HG03066 (cell line): ENCODE measurements at regions not wholly inside any gene's neighbourhood (a gene's known extent, or its start where the extent isn't known, plus 50 kb on each side); places are given as distances from the start of the nearest gene placed in this dataset.

Experiments
- ATAC-seq: cut with Tn5 transposase; IDR thresholded peaks from one replicate; pipeline ENCODE4 v1.9.1; 2021; ENCODE audit warnings: low read depth; ENCODE audit not compliant: unreplicated experiment

GRCh38 chr2:45337481-45337880 is 273.6 kb downstream of the SRBD1 start:
- ATAC-seq: no peak

DNA sequence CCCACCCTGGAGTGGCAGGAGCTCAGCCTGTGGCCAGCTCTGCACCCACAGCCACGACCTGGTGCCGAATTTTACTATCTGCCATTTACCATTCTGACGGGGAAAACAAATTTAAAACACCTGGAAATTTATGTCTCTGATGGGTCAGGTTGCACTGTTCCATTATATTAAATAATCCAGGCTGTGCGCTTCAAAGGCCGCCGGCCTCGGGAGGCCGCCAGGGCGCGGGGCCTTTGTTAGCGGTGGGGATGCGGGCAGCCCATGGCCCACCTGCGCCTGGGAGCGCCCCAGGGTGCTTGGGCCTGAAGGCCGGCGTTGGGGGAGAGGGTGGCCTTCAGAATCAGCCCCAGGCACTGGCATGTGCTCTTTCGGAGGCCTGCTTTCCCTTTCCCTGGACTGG is 276.9 kb downstream of the SRBD1 start:
- no peak for ATAC-seq

GRCh38 chr2:45332567-45332966 is 278.5 kb downstream of the SRBD1 start:
- ATAC-seq: no peak

GRCh38 chr2:45332094-45332493 is 279.0 kb downstream of the SRBD1 start:
- ATAC-seq: no peak

- ATAC-seq: no peak
These were observed 279.7 kb downstream of the SRBD1 start for GRCh38 chr2:45331410-45331786.

GRCh38 chr2:45330637-45331409 is 280.2 kb downstream of the SRBD1 start:
- no peak for ATAC-seq

DNA sequence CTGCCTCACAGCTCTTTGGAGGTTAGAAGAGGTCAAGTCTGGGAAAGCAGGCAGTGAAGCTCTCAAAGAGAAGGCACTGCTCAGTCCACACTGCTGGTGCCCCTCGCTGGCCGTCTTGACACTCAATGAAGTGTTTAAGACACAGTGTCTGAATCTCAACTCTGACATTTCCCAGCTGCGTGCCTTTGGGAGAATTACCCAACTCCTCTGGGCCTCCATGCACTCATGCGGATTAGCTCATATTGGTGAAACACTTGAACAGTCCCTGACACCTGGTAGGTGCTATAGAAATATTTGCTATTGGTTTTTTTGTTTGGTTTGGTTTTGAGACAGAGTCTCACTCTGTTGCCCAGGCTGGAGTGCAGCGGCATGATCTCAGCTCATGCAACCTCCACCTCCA is 281.0 kb downstream of the SRBD1 start:
- ATAC-seq: no peak

DNA sequence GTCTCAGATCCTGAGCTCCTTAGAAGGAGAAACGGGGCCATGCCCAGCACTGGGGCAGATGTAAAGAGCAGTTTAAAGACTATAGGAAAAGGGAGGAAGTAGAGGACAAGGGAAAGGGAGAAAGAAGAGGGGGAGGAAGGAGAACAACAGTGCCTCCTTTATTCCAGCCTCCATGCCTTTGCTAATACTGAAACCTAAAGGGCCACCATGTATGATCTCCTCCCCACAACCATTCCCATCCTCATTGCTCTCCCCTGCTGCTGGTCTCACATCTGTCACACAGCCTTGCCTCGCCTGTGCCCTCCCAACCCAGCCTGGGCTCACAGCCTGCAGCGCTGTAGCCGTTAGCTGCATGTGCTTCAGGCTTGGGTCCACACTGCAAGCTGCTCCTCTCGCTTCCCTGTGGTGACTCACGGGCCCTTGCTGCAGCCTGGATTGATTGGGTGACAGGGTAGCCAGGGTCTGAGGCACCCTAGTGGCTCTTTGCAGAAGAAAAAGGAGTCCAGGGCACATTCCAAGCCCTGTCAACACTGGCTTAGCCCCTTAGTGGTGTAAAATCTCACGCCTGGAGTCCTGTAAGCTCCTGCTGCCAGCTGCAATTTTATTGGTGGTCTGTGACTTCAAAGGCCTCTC is 281.9 kb downstream of the SRBD1 start:
- ATAC-seq: no peak

DNA sequence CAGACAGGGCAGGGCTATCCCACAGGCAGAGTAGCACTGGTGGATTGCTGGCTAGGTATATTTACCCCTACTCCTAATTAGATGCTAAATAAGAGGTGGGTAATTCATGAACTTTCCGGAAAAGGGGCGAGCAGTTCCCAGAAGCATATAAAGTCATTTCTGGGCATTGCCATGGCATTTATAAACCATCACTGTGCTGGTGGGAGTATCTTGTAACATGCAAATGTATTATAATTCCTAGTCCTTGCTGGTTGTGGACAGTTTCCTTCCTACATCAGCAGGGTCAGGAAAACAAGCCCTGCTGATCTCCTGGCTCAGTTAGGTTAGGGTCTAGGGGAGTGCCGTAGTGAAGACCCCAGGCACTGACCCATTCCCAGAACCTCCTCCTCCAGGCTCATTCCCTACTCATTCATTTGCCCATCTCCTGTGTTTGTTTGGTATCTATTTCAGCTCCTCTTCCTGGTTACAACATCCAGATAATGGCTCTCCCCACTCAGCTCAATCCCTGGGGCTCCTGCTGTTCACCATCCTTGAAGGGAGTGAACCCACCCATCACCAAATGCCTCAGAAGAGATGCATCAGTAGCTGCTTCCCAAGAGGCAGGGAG is 282.7 kb downstream of the SRBD1 start:
- no peak for ATAC-seq

DNA sequence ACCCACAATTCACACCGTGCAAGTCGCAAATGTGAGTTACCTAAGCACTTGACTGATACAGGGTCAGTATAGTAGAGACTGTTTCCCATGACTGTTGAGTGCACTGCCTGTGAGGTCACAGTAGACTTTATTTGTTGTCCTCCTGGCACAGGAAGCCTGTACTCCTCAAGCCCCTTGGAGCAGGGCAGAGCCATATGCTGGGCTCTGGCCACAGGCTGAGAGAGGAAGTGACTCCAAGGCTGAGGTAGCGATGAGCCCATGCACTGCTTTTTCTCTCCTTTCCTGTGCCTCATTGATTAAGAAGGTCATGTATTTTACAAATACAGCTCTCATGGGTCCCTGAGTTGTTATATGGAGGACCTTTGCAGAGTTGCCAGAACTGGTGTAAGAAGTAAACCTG is 287.7 kb downstream of the SRBD1 start:
- ATAC-seq: no peak

DNA sequence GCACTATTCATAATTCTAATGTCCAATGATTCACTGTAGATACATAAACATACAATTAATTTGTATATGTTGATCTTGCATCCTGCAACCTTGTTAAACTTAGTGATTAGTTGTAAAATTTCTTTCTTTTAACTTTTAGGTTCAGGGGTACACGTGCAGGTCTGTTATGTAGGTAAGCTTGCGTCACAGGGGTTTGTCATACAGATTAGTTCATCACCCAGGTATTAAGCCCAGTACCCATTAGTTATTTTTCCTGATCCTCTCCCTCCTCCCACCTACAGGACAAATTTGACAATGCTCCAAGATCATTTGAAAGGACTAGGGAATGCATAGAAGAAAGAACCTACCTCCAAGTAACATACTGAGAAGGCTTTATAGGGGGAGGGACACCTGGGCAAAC is 290.1 kb downstream of the SRBD1 start:
- ATAC-seq: no peak

- ATAC-seq: no peak
These were observed 291.2 kb downstream of the SRBD1 start for GRCh38 chr2:45319683-45320455.

DNA sequence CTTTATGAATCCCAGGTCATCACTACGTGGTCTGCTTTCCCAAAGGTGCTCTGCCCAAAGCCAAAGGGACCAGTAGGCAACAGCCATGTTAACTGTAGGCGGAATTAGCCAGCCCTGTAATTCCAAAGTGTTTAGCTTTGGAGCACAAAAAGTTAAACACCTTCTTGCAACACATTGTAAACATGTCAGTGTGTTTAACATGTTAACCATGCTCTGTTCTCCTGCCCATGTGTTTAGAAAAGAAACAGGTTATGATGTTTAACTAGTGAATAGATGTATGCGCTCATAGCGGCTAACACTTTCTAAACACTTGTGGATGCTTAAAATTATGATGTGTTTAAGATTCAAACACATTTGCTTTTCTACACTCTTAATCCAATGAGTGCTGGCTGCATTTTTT is 292.4 kb downstream of the SRBD1 start:
- no peak for ATAC-seq

DNA sequence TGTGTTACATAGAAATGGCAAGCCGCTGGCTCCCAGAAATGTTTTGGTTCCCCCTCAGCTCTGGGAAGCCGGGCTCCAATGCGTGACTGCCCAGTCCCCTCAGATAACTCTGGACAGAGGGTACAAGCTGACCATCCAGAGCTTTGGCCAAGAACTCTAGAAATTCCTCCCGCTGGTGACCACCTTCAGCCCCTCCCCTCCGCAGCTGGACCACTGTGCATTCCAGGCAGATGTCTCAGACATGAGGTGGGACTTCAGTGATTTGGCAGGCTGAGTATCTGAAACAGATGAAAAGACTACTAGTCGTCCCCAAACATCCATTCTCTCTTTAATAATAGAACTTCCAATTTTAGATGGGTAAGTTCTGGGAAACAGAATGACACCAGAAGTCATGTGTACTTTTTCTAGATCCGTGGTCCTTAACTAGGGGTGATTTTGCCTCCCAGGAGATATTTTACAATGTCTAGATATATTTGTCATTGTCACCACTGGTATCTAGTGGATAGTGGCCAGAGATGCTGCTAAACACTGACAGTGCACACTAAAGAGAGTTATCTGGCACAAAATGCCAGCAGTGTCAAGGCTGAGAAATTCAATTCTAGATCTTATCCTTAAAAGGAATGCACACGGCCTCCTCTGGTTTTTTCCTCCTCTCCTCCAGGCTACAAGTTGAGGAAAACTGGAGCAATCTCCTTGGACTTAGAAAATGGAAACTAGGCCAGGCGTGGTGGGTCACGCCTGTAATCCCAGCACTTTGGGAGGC is 294.3 kb downstream of the SRBD1 start:
- ATAC-seq: no peak

- no peak for ATAC-seq
These were observed 295.2 kb downstream of the SRBD1 start for GRCh38 chr2:45315861-45316260.

DNA sequence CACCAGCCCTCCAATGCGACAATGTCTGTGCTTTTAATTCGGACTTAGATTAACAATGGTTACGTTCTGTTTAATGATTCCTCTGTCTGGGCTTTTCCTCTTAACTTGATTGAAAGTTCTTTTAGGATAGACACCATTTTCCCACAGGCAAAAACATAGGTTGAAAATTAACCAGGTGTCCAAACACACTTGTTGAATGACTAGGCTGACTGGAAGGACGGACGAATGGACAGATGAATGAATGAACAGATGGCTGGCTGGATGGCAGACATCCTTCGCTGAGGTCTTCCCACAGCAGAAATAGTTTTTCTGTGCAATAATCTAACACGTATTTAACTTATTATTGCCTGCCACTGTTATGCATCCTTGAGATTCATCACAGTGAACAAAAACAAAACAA is 298.8 kb downstream of the SRBD1 start:
- ATAC-seq: no peak

DNA sequence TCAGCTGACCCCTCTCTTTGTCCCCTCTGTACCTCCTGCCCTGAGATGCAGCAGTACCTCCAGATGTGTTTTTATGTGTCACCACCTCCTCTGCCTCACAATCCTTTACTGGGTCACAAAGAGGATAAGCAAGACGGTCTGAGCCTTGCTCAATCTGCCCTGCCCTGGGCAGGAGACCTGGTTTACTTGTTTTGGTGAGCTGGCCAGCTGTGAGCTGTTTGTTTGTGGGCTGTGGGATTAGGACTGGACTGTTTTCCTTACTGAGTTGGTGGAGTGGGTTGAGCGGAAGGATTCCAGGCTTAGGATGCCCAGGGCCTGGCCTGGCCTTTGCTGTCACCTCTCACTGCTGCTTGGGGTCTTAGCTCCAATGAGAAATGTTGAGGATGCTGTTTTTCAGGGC is 299.5 kb downstream of the SRBD1 start:
- ATAC-seq: no peak

DNA sequence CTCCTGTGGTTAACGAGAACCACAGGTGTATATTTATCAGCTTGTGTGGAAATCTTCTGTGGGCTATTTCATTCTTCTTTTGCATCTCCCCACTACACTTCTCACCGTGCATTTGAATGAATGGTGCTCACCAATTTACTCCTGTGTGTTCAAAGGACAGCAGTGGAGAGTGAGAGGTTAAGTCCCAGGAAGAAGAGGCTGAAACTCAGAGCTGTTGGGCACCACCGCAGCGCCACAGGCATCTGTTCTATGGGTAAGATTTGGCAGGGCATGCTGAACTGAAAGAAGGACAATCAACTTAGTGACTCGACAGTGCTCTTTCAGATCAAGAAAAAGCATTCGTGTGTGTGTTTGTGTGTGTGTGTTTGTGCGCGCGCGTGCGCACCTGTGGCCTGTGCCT is 297.9 kb upstream of the SIX2 start:
- ATAC-seq: no peak

- no peak for ATAC-seq
These were observed 296.3 kb upstream of the SIX2 start for GRCh38 chr2:45305599-45305998.

DNA sequence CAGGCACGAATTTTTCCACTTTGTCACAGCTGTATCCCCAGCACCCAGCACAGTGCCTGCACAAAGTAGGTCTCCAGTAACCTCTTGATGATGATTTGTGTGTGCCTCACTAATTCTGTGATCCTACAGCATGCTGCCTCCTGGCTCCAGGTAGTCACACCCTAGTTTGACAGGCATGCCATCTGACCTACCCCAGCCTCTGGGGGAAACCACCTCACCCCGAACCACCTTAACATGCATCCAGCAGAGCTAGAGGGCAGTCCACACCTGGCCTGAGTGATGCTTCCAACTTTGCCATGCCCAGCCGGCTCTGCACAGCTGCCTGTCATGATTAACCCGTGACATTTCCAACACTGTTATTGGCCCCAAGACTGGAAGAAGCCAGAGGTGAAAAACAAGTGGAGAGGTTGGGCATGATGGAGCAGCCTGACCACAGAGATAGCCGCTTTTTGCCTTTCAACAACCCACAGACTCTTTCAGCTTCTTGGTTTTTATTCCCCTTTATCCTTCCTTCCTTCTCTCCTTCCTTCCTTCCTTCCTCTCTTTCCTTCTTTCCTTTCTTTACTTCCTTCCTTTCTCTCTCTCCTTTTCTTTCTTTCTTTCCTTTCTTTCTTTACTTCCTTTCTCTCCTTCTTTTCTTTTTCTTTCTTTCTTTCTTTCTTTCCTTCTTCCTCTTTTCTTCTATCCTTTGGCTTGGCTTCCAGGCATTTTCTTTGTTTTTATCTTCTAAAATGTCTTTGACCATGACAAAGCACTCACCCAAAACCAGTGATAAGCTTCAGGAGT is 294.4 kb upstream of the SIX2 start:
- no peak for ATAC-seq
